G401.6 (cell line): ENCODE measurements at regions not wholly inside any gene's neighbourhood (a gene's known extent, or its start where the extent isn't known, plus 50 kb on each side); places are given as distances from the start of the nearest gene placed in this dataset.

ENCODE experiments used
- FAIRE-seq: peaks from 2 replicates; lab custom pipeline; 2012; peaks lifted over from hg19 to GRCh38; lab: Jason Lieb, UNC

DNA sequence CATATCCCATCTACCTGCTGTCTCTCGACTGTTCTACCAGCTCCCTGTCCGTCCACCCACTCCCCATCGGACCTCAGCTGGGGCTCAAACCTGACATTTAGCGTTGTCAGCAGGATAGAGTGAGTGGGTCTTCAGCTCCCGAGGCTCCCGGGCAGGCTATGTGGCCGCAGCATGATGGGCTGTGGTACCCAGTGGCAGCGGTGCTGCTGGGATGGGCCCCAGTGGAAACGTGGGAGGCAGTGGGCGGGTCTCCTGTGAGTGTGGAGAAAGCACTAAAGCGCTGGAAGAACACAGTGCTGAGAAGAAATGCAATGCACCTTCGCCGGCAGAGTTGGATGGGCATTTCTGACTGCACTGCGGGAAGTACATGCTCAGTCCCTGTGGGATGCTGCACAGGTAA is 204.8 kb upstream of the SYT4 start:
- no peak for FAIRE-seq

DNA sequence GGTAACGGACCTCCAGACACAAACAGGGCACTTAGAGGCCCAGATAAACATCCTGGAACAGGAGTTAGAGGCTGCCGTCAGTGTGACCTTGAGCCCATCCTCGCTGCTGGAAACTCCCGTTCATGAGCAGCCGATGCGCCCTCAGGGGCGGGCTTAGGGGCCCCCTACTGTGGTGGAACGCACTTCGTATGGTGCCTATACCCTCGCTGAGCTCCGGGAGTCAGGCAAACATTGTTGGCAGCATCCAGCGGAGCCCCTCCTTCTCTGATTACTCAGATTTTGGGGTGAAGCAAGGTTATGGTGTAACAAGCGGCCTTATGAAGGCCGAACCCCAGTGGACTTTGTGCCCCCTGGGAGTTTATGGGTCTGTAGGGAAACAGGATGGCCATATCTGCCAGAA is 205.3 kb upstream of the SYT4 start:
- no peak for FAIRE-seq

- no peak for FAIRE-seq
These were observed 207.4 kb upstream of the SYT4 start for GRCh38 chr18:43484710-43485109.

- FAIRE-seq, result no peak
These were observed 208.3 kb upstream of the SYT4 start for GRCh38 chr18:43485545-43485963.

- FAIRE-seq, result no peak
These were observed 209.2 kb upstream of the SYT4 start for GRCh38 chr18:43486462-43486861.

- no peak for FAIRE-seq
These were observed 223.8 kb upstream of the SYT4 start for GRCh38 chr18:43501099-43501498.

GRCh38 chr18:43506935-43507334 is 229.6 kb upstream of the SYT4 start:
- FAIRE-seq, result no peak

DNA sequence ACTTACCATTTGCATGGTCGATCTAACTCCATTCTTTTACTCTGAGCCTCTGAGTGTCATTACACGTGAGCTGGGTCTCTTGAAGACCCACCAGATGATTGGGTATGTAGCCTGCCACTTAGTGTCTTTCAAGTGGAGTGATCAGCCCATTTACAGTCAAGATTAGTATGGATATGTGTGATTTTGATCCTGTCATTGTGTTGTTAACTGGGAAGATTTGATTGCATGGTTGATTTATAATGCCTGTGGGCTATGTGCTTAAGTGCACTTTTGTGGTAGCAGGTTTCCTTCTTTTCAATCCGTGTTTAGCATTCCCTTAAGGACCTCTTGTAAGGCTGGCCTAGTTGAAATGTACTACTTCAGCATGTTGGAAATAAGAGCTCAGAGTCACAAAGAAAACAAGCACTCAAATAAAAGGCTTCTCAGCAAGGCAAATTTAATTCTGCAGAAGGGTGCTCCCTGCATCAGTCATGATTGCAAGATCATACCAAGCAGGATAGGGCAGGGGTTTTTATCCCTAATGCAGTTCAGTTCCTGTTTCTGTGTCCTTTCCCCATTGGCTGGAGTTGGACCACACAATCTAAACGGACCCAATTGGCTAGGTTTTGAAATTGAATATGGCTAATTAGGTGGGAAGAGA is 230.7 kb upstream of the SYT4 start:
- FAIRE-seq, result no peak

DNA sequence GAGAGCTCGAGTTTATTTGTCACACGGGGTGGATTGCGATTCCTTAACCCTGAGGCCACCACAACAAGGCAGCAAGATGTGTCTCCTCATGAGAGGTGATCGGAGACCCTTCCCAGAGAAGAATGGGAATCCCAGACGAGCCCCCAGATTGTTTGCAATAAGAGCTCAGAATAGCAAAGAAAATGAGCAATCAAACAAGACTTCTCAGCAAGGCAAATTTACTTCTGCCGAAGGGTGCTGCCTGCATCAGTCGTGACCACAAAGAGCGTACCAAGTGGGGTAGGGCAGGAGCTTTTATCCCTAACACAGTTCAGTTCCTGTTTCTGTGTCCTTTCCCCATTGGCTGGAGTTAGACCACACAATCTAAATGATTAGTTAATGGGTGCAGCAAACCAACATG is 237.5 kb upstream of the SYT4 start:
- no peak for FAIRE-seq

- no peak for FAIRE-seq
These were observed 238.2 kb upstream of the SYT4 start for GRCh38 chr18:43515481-43515880.

- no peak for FAIRE-seq
These were observed 247.0 kb upstream of the SYT4 start for GRCh38 chr18:43524260-43524659.

GRCh38 chr18:43525169-43525568 is 247.9 kb upstream of the SYT4 start:
- no peak for FAIRE-seq

- FAIRE-seq, result no peak
These were observed 249.3 kb upstream of the SYT4 start for GRCh38 chr18:43526426-43527145.

DNA sequence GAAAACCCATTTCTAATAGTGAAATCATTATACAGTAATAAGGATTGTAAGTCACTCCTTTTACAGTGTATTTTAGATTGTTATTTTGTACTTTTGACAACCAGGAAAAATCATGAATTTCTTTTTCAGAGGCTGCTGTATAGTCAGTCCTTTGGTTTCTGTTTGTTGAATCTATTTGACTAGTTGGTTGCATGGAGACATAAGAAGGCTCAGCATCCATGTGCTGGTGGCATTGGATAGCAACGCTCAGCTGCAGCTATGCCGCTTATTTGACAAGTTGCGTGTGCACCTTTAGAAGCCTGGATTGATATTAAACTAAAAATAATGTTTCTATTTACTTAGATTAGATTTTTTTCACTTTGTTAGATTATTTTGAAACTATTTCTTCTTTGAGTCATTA is 254.1 kb upstream of the SYT4 start:
- no peak for FAIRE-seq

DNA sequence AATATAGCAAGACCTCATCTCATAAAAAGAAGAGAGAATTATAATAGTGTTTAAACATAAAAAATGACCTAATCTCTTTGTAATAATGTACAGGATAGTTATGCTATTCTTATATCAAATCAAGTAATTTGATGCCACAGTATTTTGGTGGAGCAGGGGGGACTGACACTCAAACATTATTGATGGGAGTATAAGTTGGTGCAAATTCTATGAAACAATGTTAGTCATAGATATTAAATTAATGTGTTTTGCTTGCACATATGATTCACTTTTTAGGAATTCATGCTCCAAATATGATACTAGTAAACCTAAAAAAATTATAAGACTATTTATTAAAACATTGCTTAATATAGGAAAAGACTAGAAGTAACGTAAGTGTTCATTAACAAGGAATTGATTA is 256.1 kb upstream of the SYT4 start:
- no peak for FAIRE-seq

GRCh38 chr18:43534511-43534910 is 257.2 kb upstream of the SYT4 start:
- no peak for FAIRE-seq

- FAIRE-seq, result no peak
These were observed 262.6 kb upstream of the SYT4 start for GRCh38 chr18:43539862-43540261.

- no peak for FAIRE-seq
These were observed 264.7 kb upstream of the SYT4 start for GRCh38 chr18:43542016-43542415.

DNA sequence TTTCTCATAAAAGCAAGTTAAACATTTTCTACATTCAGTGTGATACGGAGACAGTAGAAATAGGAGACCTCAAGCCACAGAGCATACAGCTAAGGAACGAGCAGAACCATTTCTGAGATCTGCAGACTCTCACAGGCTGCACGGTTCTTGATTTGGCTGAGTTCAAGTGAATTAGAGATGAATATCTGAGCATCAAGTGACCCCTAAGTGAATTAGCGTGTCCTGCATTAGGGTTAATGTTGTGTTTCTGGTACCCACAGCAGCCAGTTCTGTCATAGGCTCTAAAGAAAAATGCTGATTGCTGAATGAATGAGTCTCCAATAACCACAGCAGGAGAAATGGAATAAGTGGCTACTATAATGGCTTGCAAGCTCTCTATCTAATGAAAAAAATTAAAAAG is 265.9 kb upstream of the SYT4 start:
- no peak for FAIRE-seq

DNA sequence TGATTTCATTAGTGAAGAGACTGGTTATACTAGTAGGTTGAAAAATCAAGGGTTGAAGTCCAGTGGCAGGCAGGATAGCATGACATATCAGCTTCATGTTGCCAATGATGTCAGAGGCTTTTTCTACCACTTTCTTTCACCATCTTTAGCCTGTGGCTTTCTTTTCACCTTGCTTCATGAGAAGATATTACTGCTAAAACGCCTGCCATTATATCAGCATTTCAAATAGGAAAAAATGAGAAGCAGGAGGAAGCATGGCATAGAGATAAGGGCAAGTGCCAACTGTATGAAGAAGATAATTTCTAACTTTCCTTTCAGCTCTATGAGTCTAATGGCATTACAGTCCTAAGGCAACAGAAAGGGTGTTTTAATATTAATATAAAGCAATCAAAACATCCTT is 270.2 kb upstream of the SYT4 start:
- no peak for FAIRE-seq

DNA sequence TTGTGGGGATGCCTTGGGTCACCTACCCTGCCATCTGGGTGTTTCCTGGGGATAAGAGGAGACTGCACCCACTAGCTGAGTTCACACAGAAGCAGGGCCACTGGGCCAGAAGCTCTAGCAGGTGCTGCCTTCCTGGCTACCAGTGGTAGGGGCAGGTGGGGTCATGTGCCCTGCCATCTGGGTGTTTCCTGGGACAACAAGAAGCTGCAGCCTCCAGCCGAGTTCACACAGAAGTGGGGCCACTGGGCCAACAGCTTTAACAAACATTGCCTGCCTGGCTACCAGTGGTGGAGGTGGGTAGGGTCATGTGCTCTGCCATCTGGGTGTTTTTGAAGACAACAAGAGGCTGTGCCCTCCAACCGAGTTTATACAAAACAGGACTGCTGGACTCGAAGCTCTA is 282.2 kb upstream of the SYT4 start:
- FAIRE-seq, result no peak

DNA sequence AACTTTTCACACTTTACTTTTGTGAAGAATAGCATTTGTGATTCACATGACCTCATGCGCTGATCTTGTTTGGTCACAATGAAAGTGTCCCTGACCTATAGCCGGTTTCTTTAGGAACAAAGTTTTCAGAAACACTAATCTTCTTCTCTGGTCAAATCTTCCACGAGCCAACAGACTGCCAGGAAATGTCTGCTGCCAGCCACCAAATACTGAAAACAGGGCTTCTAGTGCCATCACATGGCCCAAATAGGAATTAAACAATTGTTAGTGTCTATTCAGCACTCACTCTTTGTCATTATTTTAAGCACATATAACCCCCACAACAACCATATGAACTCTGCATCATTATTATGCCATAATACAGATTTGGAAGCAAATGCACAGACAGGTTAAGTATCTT is 286.5 kb upstream of the SYT4 start:
- no peak for FAIRE-seq

DNA sequence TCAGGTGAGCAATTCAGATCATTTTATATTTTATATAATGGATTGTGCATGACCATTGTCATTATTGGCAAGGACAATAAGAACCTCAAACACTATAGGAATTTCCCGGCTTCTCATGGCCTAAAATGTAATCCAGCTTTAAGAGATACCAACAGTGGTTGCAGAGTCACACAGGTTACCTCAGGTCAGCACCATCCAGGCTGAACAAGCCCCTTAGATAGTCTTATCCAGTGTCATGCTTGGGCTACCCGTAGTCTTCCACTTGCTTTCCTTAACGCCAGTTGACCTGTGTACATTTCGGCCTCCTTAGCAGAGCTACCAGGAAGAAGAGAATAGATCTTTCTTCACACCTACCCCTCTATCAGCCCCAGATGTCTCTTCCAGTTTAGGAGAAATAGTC is 293.3 kb upstream of the SYT4 start:
- FAIRE-seq, result no peak

DNA sequence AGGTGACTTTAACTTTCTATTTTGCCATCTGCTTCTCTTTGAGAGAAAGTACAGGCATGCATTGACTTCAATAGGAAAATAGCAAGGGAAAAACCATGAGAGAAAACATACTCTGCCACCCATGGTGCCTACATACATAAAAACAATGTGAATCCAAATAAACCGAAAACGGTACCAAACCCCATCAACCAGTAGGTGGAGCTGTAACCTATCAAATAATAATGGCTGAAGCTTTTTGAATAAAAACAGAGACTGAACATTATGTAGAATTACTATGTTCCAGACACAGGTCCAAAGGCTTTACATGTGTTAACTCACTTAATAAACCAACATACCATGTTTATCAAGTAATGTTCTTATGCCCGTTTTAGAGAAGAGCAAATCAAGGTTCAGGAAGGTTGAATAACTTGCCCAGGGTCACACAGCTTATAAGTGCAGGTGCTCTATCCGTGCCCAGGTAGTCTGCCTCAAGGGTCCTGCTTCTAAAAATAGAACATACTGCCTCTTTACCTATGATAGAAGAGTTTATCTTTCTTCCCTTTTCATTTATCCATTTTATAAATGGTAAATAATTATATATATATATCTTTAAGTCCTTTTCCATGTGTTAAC is 293.9 kb upstream of the SYT4 start:
- no peak for FAIRE-seq
